Spleen (tissue), 7 donors: ENCODE measurements at regions not wholly inside any gene's neighbourhood (a gene's known extent, or its start where the extent isn't known, plus 50 kb on each side); places are given as distances from the start of the nearest gene placed in this dataset.

Source experiments
- POLR2A ChIP-seq, 3 donors: fragments of 450-650 bp; IDR thresholded peaks; one replicate each; pipeline ENCODE4 v1.5.1; 2017; ENCODE audit warnings: antibody characterized with exemption in 3 of 3, mild to moderate bottlenecking in 1 of 3
- TF ChIP-seq, protein P1 (sequence below), 11 experiments: fragments of 200-600 bp in 7 of 11; fragments of 450-650 bp in 4 of 11; sonication (generic) in 4 of 11; IDR thresholded peaks in 8 of 11; conservative IDR thresholded peaks in 3 of 11; 1 replicate in 7 of 11; 2 replicates in 4 of 11; pipeline versions ENCODE4 v1.4.0 to v1.8.0; 2016 to 2021; ENCODE audit warnings: antibody characterized with exemption in 11 of 11, inconsistent platforms in 4 of 11, mild to moderate bottlenecking in 1 of 11
- donor health status: DM: no; HTN: no; CAD: no; lungs with moderate emphysema.
- donor health status: DM: no; HTN: no; CAD: no.
- donor health status: DM: no; HTN: no; CAD: no.

DNA sequence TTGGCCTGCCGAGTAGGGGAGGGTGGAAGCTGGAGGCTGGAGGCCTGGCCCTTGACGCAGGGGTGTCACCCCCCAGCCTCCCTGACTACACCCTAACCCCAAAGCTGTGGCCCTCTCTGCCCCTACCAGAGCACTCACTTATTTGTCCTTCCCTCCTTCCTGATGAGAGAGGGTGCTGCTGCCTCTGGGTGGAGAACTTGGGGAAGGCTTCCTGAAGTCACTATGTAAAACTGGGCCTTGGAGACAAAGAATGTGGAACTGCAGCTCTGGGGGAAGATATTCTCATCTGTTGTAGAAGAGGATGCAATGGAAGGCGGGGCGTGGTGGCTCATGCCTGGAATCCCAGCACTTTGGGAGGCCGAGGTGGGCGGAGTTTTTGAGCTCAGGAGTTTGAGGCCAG is 485.2 kb downstream of the ZNF536 start:
- TF ChIP-seq POLR2A (IDR thresholded peaks at IDR 0.05) = no peak
- TF ChIP-seq, protein P1, sequence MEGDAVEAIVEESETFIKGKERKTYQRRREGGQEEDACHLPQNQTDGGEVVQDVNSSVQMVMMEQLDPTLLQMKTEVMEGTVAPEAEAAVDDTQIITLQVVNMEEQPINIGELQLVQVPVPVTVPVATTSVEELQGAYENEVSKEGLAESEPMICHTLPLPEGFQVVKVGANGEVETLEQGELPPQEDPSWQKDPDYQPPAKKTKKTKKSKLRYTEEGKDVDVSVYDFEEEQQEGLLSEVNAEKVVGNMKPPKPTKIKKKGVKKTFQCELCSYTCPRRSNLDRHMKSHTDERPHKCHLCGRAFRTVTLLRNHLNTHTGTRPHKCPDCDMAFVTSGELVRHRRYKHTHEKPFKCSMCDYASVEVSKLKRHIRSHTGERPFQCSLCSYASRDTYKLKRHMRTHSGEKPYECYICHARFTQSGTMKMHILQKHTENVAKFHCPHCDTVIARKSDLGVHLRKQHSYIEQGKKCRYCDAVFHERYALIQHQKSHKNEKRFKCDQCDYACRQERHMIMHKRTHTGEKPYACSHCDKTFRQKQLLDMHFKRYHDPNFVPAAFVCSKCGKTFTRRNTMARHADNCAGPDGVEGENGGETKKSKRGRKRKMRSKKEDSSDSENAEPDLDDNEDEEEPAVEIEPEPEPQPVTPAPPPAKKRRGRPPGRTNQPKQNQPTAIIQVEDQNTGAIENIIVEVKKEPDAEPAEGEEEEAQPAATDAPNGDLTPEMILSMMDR (IDR thresholded peaks at IDR 0.05 in 8 of 11, conservative IDR thresholded peaks at IDR 0.05 in 3 of 11) = no peak
